ENCODE measurements at regions not wholly inside any gene's neighbourhood (a gene's known extent, or its start where the extent isn't known, plus 50 kb on each side); places are given as distances from the start of the nearest gene placed in this dataset.

DNA sequence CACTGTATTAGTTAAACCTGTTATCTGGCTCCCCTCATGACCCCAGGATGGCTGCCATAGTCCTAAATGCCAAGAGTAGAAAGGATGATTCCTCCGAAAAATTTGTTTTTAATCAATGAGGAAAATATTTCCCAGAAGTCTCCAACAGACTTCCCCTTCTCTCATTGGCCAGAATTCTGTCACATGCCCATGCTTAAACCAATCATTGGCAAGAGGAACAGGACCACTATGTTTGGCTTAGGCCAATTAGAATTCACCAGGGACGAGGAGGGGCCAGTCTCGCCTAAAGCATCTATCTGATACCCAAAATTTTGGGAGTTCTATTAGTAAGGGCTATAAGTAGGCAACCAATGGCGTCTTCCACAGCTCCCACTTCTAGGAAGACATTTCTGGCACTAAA is 71.2 kb upstream of the IL6 start:
- no peak for DNase-seq

DNA sequence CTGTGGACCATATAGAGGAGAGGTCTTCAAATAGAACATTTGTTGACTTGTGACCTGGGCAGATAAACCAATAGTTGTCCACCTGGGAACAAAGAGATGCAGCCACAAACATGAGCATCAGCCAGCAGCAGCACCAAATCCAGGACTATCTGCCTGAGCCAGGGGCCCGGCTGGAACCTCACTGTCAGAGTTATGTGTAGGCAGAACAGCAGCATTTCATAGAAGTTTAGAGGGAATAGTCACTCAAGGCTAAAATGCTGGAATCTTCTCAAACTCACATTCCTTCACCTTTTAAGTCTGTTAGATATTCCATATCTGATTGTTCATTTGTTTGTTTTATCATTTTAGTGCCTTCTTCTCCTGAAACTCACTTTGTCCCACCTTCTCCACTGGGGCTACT is 72.2 kb upstream of the IL6 start:
- DNase-seq, result no peak

DNA sequence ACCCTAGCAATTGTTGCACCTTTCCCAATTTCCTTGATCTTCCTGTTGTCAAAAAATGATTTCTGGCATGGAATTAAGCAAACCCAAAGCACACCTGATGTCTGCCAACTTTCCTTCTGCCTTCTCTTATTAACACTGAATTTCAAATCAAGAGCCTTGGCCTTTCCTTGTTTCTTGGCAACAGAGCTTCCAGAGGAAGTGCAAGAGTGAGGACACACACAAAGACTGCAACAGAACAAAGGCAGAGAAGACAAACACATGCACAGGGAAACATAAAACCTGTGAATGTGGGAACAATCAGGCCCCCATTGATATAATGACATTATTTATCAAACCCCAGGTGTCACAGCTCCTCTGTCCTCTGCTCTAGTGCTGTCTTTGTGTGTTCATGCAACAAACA is 73.0 kb upstream of the IL6 start:
- no peak for DNase-seq

DNA sequence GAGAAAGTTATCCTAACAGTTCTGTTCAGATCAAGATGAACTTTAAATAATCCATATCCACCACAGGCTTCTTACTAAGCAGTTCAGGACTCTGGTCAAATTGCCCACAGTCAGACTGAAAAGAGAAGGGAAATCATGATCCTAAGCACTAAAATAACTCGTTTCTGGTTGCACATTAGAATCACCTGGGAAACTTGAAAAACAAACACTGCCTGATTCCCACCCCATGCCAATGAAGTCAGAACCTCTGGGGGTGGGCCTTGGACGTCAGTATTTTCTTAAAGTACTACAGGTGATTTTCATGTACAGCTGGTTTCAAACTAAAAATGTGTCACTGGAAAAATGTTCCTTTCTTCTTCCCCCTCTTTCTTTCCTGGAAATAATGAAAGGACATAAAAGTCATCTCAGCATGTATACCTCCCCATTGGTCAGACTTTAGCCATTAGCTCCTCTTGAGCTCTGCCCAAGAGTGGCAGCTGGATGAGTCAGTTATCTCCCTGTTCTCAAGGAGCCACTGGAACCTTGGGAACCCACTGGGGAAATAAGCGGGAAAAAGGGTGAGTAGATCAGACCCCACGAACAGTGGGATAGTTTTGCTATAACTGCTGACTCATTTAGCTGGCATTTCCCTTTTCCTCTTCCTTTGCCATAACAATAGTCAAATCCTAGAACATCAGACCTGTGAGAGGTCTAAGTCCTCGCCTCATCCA is 75.3 kb upstream of the IL6 start:
- DNase-seq, result no peak

DNA sequence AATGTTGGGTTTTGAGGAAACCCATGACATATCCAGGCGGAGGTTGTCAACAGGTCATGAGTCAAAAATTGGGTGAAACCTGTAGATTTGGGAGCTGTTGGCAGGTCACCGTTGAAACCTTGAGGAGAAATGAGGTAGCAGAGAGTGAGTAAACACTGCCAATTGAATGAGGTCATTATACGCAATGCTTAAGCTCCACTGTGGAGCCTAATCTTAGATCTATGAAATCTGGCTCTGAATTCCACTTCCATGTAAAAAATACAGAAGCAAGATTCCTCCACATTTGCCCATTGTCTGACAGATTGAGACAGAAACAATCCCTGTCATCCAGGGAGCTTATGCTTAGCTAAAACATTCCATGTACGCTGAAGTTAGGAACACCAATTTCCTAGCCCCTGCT is 76.0 kb upstream of the IL6 start:
- no peak for DNase-seq

DNA sequence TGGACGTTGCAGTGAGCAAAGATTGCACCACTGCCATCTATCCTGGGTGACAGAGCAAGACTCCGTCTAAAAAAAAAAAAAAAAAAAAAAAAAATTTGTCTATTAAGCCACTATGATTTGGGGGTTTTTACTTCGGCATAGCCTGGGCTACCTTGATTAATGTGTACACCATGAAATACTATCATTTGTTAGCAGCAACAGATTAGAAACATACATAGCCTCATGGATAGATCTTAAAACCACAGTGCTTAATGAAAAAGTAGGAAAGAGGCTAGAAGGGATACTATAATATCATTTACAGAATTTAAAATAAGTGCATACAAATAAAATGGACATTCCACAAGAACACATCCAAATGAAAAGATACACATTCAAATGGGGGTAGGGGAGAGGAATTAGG is 77.3 kb upstream of the IL6 start:
- no peak for DNase-seq

- no peak for DNase-seq
Measured at GRCh38 chr7:22647451-22648257, 79.3 kb upstream of the IL6 start.

- no peak for DNase-seq
Measured at GRCh38 chr7:22645418-22646181, 81.4 kb upstream of the IL6 start.

DNA sequence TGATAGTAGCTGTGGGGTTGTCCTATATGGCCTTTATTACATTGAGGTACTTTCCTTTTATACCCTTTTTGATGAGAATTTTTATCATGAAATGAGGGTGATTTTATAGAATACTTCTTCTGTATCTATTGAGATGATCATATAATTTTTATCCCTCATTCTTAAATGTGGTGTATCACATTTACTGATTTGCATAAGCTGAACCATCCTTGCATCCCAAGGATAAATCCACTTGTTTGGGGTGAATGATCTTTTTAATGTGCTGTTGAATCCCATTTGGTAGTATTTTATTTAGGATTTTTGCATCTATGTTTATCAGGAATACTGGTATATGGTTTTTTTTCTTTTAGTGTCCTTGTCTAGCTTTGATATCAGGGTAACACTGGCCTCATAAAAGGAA is 84.5 kb upstream of the IL6 start:
- DNase-seq, result no peak

DNA sequence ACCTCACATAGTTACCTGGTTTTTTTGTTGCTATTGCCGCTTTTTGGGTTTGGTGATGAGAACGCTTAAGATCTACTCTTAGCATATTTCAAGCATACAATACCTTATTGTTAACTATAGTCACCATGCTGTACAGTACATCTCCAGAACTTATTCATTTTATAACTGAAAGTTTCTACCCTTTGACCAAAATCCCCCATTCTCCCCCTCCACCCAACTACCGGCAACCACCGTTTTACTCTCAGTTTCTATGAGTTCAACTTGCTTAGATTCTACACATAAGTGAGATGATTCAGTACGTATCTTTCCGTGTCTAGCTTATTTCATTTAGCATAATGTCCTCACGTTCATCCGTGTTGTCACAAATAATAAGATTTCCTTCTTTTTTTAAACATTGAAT is 86.7 kb upstream of the IL6 start:
- no peak for DNase-seq

DNA sequence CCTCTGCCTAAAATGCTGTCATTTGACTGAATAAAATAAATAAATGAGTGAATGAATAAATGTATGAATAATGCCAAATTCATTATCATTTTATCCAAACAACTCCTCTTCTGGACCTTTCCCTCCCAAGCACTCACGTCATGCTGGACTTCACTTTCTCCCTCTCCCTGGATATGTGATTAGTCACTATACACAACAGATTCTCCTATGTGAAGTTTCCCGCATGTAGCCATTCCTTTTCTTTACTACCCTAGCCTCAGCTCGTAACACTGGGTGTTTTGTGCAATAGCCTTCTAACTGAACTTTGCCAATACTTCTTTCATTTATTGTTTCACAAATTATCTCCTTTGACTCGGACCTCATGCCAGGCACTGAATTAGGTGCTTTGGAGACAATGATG is 87.6 kb upstream of the IL6 start:
- no peak for DNase-seq

DNA sequence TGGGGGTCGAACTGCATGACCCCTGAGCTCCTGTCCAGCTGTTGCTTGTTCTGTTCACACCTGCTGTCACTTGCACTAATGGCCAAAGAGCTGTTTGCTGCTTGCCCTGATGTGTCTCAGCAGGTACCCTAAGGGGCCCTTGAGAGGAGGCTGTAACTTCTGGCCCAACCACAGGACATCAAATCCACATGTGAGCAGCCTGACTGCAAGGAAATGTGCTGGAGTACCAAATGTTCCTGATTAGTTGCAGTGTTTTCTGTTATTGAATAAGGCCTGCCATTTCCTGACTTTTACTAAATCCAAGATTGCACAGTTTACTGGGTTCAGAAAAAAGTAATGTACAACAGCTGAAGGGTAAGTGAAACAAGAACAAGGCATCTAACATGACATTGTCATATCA is 91.7 kb upstream of the IL6 start:
- DNase-seq, result no peak

DNA sequence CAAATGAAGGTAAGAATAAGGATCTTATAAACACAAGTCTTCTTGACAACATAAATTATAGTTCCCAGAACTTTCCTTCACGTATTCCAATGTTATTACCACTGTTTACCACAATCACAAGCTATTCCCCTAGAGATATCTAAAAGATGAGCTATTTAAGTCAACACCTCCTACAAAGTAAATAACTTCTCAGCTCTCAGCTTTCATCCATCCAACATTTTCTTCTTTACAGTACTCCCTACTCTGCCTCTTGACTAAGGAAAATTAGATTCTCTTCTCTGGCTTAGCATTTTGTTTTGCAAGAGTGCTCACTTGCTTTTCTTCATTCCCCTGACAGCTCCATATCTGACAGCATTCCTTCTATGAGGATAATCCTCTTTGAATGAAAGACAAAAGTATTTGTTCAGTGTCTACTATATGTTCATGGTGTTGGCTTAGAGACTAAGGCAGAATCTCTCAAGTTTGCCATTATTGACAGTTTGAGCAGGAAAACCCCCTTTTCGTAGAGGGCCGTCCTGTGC is 93.0 kb upstream of the IL6 start:
- DNase-seq, result no peak

GRCh38 chr7:22633286-22633953 is 93.6 kb upstream of the IL6 start:
- DNase-seq, result no peak

DNA sequence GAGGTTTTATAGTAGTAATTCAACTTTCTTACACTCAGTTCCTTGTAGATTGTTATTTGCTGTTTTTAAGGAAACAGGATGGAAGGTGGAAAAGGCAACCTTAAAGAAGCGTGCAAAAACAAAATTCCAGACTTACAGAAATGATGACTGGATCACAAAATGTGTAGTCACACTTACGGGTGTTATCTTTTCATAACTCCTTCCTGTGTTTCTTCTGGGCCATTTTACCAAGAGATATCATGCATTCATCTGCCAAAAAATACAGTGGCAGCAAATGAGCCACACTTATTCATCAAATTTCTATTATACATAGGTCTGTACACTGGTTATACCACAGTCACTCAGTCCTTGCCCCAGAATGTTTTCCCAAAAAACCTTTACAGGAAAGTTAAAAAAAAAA is 94.3 kb upstream of the IL6 start:
- DNase-seq, result no peak

DNA sequence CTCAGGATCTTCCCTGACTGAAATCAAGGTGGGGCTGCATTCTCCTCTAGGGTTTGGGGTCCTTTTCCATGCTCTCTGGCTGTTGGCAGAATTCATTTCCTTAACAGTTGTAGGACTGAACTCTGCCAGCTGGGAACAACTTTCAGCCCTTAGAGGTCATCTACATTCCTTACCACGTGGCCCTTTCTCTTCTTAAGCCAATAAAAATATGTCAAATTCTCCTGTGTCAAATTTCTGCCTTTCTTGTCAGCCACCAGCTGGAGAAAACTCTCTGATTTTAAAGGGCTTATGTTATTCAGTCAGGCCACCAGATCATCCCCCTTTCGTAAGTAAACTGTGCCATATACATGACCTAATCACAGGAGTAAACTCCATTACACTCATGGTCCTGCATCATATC is 95.3 kb upstream of the IL6 start:
- no peak for DNase-seq

DNA sequence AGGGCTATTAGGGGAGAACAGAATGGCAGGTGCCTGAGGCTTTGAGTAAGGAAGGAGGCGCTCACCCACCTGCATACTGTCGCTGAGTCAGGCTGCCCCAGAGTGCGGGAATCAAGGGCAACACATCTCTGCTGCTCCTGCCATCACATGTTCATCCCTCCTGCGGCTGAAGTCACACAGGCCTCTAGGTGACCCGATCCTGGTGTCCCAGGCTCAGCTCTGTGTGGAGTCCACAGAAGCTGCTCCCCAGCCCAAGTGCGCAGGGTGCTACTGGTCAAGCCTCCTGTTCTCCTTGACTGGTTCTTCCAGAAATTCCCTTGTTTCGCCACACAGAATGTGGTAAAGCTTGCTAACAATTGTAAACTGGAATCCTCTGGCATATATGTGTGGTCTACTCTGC is 96.9 kb upstream of the IL6 start:
- DNase-seq, result no peak

DNA sequence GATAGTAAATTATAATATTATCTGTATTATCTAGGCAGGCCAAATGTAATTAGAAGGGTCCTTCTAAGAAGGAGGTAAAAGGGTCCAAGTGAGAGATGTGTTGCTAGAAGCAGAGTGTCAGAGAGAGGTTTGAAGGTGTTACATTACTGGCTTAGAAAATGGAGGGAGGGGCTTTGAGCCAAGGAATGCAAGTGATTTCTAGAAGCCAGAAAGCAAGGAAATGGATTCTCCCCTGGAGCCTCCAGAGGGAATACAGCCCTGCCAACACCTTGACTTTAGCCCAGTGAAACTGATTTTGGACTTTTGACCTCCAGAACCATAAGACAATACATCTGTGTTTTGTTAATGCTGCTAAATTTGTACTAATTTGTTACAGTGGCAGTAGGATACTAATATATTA is 97.9 kb upstream of the IL6 start:
- no peak for DNase-seq

GRCh38 chr7:22628112-22628511 is 98.9 kb upstream of the IL6 start:
- DNase-seq, result no peak

DNA sequence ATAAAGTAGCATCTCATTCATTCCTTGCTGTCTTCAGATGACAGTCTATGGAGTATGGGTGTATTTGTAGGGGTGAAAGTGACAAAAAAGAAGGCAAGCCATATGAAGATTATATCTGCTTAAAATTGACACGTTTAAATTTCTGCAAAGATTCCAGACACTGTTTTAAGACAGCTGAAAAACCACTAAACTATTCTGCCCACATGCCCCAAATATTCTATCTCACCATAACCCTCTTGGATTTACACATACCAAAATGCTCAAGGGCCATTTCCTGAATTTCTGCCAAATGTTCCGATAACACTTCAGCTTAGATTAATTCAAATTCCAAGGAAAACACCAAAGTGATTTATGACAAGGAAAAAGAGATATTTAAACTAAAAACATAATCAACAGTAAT is 99.9 kb upstream of the IL6 start:
- no peak for DNase-seq

GRCh38 chr7:22625251-22625650 is 101.7 kb upstream of the IL6 start:
- DNase-seq, result no peak

GRCh38 chr7:22624781-22625180 is 102.2 kb upstream of the IL6 start:
- DNase-seq, result no peak

- no peak for DNase-seq
Measured at GRCh38 chr7:22622116-22622785, 104.7 kb upstream of the IL6 start.
